ENCODE measurements at regions not wholly inside any gene's neighbourhood (a gene's known extent, or its start where the extent isn't known, plus 50 kb on each side); places are given as distances from the start of the nearest gene placed in this dataset.
"Not testable (repeated sequence)": the region's sequence is repeated elsewhere in the genome, so short reads cannot be mapped to it uniquely, and the experiment has no call there.

DNA sequence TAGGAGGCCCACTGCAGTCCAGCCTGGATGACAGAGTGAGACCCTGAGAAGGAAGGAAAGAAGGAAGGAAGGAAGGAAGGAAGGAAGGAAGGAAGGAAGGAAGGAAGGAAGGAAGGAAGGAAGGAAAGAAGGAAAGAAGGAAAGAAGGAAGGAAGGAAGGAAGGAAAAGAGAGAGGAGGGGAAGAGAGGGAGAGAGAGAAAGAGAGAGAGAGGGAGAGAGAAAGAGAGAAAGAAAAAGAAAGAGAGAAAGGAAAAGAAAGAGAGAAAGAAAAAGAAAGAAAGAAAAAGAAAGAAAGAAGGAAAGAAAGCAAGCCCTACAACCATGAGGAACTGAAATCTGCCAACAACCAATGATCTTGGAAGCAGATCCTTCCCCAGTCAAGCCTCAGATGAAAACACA is 124.9 kb upstream of the BCOR start:
- not testable (repeated sequence) for DNase-seq

GRCh38 chrX:40213092-40213491 is 115.3 kb upstream of the BCOR start:
- DNase-seq, result no peak

DNA sequence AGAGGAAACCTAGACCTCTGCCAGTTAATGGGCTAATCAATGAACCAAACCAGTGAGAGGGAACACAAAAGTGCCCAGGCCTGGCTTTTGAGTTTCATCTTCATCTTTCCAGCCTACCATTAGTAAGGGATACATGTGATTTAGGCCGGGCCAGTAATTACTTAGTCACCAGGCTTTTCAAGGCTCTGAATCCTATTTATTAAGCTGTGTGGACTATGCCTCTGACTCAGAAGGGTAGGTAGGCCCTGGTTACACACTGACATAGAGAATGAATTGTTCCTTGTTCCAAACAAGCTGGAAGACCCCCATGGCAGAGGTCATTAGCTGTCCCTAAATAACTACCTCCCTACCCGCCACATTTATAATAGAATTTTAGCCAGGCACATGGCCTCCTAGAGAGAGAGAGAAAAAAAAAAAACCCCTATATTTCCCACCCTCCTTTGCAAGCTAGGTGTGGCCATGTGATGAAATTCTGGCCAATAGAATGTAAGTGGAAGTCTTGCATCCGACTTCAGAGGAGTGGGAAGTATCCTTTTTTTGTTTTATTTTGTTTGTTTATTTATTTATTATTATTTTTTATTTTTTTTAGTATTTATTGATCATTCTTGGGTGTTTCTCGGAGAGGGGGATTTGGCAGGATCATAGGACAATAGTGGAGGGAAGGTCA is 112.3 kb upstream of the BCOR start:
- DNase-seq, result no peak

DNA sequence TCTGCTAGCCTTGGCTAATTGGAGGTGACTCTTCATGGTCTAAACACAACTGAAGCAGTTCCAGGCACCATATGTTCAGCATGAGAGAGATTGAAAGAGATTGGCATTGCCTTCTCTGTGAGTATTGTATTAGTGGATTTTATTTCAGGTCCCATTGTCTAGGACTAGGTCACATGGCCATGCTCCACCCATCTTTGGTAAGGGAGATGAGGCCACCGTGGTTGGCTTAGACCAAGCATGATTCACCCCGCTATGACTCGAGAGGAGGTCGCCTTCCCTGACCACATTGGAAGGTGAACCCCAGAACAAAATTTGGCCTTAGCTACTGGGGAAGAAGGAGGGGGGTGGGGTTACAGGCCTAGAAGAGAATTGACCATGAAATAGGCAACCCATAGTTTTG is 109.9 kb upstream of the BCOR start:
- no peak for DNase-seq

DNA sequence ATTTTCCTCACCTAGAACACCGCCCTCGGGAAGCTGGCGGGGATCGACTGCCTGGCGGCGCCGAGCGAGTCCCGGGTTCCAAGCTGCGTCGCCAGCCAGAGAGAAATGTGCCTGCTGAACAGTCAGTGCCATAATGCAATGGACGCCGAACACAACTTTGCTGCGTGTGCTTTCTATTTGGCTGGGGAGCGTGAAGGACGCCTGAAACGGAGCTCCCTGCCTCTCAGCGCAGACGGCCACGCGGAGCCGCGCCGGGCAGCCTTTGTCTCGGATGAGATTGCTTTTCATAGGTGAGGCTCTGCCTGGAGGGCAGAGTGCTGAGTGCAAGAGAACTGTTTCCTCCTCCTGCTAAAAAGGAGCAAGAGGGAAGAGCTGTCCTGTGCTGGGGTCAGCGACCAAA is 107.7 kb upstream of the BCOR start:
- DNase-seq, result no peak

- DNase-seq, result no peak
These were observed 104.7 kb upstream of the BCOR start for GRCh38 chrX:40202456-40202855.

DNA sequence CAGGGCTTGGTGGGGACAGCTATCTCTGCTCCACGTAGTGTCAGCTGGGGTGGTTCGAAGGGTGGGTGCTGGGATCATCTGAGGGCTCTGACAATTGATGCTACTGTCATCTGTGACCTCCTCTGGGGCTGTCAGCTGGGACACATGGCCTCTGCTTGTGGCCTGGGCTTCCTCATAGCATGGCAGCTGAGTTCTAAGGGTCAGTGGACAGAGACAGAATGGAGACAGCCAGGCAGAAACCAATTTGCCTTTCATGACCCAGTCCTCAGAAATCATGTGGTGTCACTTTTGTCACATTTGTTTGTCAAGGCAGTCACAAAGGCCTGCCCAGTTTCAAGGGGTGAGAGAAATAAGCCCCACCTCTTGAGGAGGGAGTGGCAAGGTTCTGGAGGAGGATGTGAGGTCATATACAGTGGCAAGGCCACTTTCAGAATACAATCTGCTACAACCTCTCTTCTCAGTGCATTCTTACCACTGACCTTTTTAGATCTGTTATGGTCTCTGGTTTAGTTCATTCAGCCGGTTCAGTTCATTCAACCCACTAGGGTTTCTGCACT is 103.6 kb upstream of the BCOR start:
- DNase-seq, result no peak

DNA sequence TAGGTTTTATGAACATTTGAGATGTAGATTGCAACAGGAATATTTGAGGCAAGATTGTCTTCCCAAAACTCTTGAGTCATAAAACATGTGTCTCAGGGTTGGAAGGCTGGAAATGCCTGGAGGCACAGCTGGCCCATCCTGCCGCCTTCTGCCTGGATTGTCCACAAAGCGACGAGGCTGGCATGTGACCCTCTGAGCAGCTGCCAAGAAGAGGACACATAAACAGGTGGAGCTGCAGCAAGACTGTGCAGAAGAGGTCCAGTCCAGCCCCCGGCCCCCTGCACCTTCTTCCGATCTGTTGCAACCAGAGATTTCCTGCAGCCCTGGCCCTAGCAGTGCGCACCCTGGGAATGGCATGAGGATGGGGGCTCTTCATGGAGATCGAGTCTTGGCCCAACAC is 101.9 kb upstream of the BCOR start:
- no peak for DNase-seq

GRCh38 chrX:40197071-40197470 is 99.3 kb upstream of the BCOR start:
- DNase-seq, result no peak

DNA sequence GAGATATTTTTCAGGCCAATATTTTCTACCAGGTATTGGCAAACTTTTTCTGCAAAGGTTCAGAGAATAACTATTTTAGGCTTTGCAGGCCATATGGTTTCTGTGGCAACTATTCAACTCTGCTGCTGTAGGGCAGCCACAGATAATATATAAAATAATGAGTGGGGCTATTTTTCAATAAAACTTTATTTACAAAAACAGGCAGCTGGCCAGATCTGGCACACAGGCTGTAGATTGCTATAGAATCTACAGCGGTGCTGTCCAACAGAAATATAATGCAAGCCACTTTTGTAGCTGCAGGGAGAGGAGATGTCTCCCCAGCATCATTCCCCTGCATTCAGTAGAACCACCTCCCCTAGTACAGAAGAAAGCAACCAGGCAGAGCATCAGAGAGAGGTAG is 97.6 kb upstream of the BCOR start:
- DNase-seq, result no peak

- DNase-seq, result no peak
These were observed 94.4 kb upstream of the BCOR start for GRCh38 chrX:40192196-40192595.

DNA sequence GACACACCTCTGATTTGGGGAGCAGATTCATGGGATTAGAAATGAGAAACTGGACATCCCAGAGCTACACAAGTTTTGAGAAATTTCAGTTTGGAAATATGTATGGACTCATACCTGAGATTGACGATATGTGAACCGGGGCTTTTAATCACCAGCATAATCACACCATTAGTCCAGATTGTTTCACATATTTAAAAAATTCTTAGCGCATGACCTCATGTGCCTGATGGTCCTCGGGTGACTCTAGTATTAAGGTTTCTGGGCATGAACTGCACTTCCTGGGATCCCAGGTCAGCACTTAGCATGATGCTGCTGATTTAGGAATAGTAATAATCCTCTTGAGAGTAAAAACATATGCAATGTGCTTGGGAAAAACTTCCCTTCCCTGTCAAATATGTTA is 91.9 kb upstream of the BCOR start:
- DNase-seq, result no peak

DNA sequence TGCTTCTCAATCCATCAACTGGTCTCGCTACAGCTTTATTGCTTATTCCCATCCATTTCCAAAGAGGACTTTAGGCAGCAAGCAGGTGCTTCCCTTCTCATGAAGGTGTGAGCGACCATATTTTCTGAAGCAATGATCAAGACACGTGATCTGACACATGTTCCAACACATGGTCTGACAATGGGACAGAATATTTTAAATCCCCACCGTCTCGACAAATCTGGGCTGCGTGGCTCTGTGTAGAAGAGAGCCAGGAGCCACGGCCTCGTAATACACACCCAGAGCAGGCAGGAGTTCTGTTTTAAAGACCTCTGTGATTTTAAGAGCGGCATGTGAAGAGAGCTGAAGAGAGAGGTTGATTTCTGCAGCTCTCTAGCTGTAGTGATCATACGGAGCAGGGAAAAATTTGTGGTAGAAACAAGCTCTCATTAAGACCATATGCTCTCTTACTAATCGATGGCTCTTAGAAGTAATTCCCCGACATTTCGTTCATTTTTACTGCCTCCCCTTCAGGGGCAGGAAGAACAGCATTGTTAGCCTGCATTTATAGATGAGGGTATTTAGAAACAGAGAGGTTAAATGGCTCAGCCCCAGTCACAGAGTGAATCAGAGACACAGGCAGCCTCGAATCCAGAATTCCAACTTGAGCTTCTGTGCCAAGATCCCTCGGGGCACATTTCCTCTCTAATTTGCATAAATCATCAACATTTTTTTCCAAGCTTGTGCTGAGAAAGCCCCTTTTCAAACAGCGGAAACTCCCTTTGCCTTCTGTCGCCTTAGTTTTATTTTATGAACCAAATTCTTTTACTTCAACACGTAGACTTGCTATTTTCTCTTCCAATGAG is 91.0 kb upstream of the BCOR start:
- DNase-seq, result no peak

DNA sequence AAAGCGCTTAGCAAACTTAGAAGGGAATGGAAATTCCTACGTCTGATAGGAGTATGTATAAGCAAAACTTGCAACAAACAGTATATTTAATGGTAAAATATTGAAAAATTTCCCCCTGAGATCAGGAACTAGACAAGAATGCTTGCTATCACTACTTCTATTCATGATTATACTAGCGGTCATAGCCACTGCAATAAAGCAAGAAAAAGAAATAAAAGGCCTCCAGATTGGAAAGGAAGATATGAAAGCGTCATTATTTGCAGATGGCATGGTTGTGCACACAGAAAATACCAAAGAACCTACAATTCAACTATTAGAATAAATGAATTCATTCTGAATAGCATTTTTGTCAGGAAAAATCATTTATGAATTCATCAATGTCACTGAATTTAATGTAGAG is 87.2 kb upstream of the BCOR start:
- no peak for DNase-seq

- no peak for DNase-seq
These were observed 84.9 kb upstream of the BCOR start for GRCh38 chrX:40182615-40183014.

GRCh38 chrX:40182095-40182494 is 84.3 kb upstream of the BCOR start:
- no peak for DNase-seq

DNA sequence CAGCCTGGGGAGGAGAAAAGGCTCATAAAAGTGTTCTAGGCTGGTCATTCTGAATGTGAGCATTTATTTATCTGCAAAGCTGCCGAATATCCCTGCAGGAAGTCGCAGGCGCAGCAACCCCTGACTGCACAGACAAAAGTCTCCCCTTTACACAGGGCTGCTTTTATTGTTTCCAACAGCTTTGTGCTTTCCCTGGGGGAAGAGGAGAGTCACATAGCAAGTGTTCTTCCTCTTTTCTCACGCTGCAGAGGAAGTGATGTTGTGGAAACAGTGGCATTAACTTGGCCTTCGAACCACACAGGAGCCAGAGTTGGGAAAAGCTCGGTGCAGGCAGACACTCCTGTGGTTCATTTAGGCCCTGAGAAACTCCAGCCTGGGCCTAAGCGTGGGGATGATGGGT is 81.5 kb upstream of the BCOR start:
- DNase-seq, result no peak

DNA sequence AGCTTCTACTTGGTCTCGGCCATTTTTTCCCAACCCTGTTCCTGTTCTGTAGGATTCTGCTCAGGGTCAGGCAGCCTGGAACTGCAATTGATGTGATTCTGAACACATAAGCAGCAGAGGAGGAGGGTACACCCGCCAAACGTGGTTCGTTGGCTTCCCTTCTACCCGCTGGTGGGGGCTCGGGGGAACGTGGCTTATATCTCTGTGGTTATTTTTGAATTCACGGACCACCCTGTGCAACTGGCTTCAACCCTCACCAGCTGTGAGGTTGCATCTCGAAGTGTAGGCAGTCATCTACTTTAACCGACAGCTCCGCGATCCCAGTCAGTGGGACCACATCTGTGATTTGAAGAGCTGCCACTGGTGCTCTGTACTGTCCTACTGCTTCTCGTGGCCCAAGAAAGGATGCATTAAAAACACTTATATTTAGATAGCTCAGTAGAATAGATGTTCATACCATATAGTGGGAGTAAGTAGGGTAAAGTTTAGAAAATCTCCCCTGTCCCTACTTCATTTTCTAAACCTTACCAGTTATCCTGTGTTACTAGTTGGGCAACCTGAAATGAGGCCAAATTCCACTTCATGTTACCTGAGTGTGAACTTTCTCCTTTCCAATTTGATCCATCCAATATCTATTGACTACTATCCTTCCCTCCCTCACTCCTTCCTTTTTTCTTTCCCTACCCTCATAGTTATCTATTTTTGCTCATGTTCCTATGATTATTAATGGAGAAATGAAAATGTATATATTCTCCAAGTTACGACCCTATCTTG is 80.4 kb upstream of the BCOR start:
- DNase-seq, result no peak

GRCh38 chrX:40177489-40177888 is 79.7 kb upstream of the BCOR start:
- no peak for DNase-seq

- DNase-seq, result no peak
These were observed 79.3 kb upstream of the BCOR start for GRCh38 chrX:40177117-40177430.

- DNase-seq, result no peak
These were observed 78.8 kb upstream of the BCOR start for GRCh38 chrX:40176351-40177116.

DNA sequence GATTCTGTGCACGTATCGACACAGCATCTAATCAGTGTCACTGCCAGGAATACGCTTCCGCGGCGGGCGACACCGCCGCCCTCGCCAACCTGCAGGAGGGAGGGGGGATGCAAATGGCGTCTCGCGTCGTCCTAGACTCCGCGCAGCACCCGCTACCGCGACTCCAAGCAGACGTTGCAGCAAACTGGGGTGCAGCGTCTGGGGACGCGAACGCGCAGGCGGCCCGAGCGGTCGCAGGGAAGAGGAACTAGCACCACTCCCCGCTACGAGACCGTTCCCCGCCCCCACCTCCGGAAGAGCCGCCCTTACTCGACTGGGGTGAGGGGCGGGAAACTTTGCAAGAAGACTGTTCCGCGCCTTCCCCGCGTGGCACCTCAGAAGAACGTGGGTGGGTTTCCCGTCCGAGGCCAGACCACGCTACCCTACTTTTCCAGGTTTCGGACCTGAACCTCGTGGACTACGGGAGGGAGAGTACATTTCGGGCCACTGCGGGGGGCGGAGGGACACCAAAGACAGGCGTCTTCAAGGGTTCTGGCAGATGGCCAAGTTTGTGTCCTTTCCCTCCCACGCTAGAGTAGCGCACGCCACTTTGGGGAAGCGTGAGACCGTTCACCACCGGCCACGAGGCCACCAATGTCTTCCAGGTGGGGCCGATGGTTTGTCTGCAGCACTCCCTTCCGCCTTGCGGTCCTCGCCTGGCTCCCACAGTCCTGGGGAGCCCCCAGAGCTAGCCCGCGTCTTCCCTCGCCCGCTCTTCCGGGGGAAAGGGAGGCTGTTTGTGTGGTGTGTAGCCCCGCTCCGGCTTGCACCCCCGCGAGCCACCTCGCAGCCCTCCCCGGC is 78.0 kb upstream of the BCOR start:
- peak; percentile 63 for DNase-seq

Data from NCI-H1694 (cell line).